GM21529 (cell line): ENCODE measurements at regions not wholly inside any gene's neighbourhood (a gene's known extent, or its start where the extent isn't known, plus 50 kb on each side); places are given as distances from the start of the nearest gene placed in this dataset.

Experiments
- ATAC-seq: cut with Tn5 transposase; IDR thresholded peaks from one replicate; pipeline ENCODE4 v1.9.1; 2021; ENCODE audit not compliant: unreplicated experiment

DNA sequence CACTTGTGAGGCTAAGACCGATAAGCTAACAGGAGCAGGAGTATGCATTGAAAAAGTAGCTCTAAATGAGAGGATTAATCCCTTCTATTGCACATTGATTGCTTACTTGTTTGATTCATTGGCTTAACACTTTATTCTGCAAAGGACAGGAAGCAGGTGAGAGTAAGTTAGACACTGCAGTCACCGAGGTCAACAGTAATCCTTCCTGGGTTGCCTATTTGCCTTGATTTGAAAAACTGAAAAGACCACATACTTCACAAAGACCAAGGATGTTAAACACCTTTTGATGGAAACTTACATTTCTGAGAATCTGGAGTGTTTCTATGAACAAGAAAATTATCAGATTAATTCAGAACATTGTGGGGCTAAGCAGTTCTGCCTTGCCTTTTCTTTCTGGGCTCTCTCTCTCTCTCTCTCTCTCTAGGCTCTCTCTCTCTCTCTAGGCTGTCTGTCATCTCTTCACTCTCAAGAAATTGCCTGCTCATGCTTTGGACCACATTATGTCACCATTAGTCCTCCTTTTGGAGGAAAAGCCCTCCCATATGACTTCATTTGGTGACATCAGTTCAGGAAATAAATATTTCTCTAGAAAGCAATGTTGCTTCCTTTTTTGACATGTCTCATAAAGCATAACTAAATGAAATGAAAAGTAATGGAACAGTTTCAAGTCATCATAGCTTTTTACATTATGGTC is 103.8 kb downstream of the TNFSF18 start:
- ATAC-seq: no peak

- no peak for ATAC-seq
These were observed 102.3 kb downstream of the TNFSF18 start for GRCh38 chr1:172948457-172948856.

DNA sequence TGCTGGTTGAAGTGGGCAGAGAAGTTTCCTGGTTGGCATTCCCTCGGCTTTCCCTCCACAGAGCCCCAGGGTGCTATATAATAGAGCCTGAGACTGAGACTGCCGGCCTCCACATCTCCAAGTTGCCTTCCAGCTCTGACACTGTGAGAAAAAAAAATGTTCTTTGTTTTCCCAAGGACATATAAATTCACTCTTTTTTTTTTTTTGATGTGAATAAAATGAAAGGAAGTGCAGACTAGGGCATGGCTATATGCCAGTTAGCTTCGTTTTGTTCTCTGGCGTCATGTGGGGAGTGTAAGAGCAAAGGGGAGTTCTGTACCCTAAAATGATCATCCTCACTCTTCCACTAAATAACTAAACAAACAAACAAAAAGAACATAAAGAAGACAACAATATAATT is 101.6 kb downstream of the TNFSF18 start:
- ATAC-seq: no peak

DNA sequence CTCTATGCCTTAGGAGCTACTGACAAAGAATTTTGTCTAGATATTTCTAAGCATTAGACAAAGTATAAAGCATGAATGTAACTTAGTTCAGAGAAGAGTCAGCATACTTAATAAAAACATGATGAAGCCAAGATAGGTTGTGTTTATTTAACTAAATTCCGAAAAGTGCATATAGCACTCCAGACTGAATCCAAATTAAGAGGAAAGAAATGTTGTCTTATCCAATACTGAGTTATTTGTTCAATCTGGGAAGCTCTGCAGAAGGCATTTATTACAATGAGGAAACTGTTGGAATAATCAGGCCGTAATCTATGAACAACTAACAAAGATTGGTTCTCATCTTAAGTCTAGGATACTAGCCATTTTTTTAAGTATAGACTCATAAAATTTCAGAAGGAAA is 100.2 kb downstream of the TNFSF18 start:
- ATAC-seq: no peak

- ATAC-seq: no peak
These were observed 98.9 kb downstream of the TNFSF18 start for GRCh38 chr1:172951730-172952365.

- ATAC-seq: no peak
These were observed 98.2 kb downstream of the TNFSF18 start for GRCh38 chr1:172952516-172952915.

DNA sequence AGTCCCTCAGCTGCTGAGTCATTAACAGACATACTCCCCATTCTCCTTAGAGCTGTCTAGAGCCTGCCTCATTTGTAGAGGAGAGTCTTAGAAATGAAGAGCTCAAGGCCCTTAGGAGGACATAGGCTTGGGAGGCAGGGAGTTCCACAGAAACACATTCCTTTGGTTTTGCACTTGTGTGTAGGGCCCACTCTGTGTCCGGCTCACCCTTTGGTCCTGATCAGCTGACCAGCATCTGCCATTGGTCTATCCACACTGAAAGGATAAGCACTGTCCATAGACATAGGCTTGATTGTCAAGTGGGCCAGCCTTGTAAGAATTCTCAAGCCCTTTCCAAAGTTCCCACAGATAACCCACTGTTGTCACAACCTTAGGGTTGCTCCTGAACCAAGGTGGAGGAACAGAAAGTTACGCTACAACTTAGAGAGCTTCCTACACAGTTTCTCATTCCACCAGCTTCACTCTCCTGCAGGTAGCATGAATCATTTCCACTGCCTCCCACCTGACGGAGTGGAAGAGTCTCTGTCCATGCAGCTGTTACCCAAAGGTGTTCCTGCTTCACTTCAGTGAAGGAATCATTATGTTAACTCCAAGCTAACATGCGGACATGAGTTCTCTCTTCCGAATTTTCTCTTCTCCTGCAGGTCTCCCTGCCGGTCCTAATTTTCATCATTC is 96.1 kb downstream of the TNFSF18 start:
- no peak for ATAC-seq

- ATAC-seq: no peak
These were observed 95.5 kb downstream of the TNFSF18 start for GRCh38 chr1:172955161-172955815.

GRCh38 chr1:172956871-172957270 is 93.9 kb downstream of the TNFSF18 start:
- ATAC-seq: no peak

- ATAC-seq: no peak
These were observed 93.2 kb downstream of the TNFSF18 start for GRCh38 chr1:172957491-172957890.

DNA sequence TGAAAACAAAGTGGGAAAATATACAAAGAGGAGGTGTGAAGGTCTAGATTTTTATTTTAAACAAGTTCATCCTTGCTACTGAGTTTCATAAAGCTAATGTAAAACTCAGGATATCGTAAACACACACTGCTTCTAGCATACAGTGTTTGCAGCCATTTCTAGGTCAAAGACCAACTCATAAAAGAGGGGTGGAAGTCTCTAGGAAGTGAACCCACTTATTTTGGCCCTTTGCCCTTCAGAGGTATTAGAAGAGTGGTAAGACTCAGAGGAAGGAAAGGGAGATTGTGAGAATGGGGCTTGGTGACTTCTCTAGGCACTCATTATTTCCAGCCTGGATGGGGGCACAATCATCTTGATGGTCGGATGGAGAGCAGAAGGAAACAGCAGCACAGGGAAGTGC is 91.2 kb downstream of the TNFSF18 start:
- ATAC-seq: no peak

GRCh38 chr1:172960019-172960418 is 90.7 kb downstream of the TNFSF18 start:
- ATAC-seq: no peak

- ATAC-seq: no peak
These were observed 90.1 kb downstream of the TNFSF18 start for GRCh38 chr1:172960454-172961208.

DNA sequence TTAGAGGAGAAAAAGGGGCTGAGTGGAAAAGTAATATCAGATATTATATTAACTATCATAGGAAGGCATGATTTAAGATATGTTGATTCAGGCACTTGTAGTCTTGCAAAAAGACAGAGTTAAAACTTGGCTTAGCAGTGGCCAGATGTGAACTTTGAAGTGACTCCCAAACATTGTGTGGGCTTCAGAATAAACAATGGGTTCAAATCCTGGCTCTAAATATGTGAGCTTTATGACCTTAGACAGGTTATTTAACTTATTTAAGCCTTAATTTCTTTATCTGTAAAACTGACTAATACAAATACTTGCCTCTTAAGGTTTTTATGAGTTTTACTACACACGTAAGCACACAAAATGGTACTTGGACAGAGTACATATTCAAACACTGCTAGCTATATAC is 85.9 kb downstream of the TNFSF18 start:
- no peak for ATAC-seq

DNA sequence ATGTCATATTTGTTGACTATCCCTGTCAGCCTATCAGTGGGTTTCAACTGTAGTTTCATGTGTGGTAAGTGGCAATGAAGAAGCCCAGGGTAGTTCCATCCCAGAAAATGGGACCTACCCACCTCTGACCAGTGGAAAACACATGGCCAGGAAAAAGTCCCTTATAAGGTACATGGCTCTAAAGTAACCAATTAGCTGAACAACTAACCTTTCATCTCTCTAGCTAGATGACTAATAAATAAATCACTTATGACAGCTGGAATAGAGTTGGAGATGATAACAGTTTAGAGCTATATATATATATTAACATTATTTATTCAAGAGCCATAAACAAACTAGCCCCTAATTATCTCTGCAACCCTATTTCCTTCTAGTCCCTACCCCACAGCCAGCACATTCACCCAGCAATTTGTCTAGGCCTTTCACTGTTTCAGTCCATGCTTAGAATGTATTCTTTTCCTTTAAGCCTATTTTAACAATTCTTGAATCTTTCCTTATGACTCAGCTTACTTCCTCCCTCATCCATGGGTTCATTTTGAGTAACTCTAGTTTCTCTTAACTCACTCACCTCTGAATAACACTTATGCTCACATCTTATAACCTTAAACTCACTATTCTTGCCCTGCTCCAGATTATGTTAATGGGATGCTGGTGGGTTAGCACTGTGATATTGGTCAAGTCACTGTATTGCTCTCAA is 83.7 kb downstream of the TNFSF18 start:
- no peak for ATAC-seq

GRCh38 chr1:172967936-172968335 is 82.8 kb downstream of the TNFSF18 start:
- ATAC-seq: no peak

- no peak for ATAC-seq
These were observed 81.1 kb downstream of the TNFSF18 start for GRCh38 chr1:172969611-172970010.

DNA sequence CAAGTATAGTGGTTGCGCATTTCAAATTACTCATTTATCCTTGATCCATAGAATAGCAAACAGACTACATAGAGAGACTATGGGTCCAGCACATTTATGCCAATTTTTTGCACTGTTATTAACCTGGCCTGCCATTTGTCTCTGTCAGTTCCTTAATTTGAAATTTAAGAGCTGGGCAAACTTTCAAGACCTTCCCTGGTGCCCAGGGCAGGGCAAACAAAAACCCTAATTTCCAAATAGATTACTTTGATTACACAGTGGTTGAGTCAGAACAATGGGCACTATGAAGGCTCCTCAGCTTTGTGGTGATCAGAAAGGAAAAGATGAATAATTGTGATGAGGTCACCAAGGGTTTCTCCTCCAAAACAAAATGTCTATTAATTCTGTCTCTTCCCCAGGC is 80.6 kb downstream of the TNFSF18 start:
- ATAC-seq: no peak

- ATAC-seq: no peak
These were observed 79.5 kb downstream of the TNFSF18 start for GRCh38 chr1:172971241-172971640.

- no peak for ATAC-seq
These were observed 78.5 kb downstream of the TNFSF18 start for GRCh38 chr1:172972258-172972657.
